ENCODE measurements at regions not wholly inside any gene's neighbourhood (a gene's known extent, or its start where the extent isn't known, plus 50 kb on each side); places are given as distances from the start of the nearest gene placed in this dataset.

DNA sequence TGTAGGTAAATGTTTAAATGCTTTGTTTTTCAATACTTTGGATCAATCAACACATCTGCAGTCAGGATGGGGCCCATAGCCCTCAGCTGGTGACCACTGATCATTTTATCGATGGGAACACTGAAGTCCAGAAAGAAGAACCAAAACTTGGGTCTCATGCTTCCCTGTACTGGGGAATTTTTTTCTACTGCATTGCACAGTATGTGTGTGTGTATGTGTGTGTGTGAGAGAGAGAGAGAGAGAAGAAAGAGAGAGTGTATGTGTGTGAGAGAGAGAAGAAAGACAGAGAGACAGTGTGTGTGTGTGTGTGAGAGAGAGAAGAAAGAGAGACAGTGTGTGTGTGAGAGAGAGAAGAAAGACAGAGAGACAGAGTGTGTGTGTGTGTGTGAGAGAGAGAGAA lies 202.9 kb upstream of the MSX2 start:
- intact Hi-C loops (cut with DNase I), result no loop called here
- H3K36me3 ChIP-seq, result no peaks in the 10 kb centered on the region
- no peaks in the 10 kb centered on the region for H3K27me3 ChIP-seq
- H3K27ac ChIP-seq, result no peak overlapping the region
- H3K9me3 ChIP-seq, result no peaks in the 10 kb centered on the region
- no peaks in the 10 kb centered on the region for H3K4me1 ChIP-seq
- no peak overlapping the region for H3K4me3 ChIP-seq
- TF ChIP-seq POLR2AphosphoS5 (IDR thresholded peaks at IDR 0.05; ENCODE audit: insufficient read depth in 1 of 2, low read depth in 1 of 2), result no peak
- no peak for TF ChIP-seq POLR2A (IDR thresholded peaks at IDR 0.05)
- no peak for TF ChIP-seq CTCF (IDR thresholded peaks at IDR 0.05)
- no peak for DNase-seq (ENCODE audit: extremely low spot score in 2 of 2)

- no peak overlapping the region for H3K4me3 ChIP-seq
- intact Hi-C loops (cut with DNase I), result no loop called here
- no peak for TF ChIP-seq CTCF (IDR thresholded peaks at IDR 0.05)
- no peak for TF ChIP-seq POLR2A (IDR thresholded peaks at IDR 0.05)
- TF ChIP-seq POLR2AphosphoS5 (IDR thresholded peaks at IDR 0.05; ENCODE audit: insufficient read depth in 1 of 2, low read depth in 1 of 2), result no peak
- H3K4me1 ChIP-seq, result no peaks in the 10 kb centered on the region
- no peak for DNase-seq (ENCODE audit: extremely low spot score in 2 of 2)
- no peak overlapping the region for H3K27ac ChIP-seq
- no peaks in the 10 kb centered on the region for H3K36me3 ChIP-seq
- H3K9me3 ChIP-seq, result no peaks in the 10 kb centered on the region
- no peaks in the 10 kb centered on the region for H3K27me3 ChIP-seq
These were observed 201.7 kb upstream of the MSX2 start for GRCh38 chr5:174522480-174523260.

GRCh38 chr5:174523311-174524071 lies 200.9 kb upstream of the MSX2 start:
- H3K27ac ChIP-seq, result no peak overlapping the region

DNA sequence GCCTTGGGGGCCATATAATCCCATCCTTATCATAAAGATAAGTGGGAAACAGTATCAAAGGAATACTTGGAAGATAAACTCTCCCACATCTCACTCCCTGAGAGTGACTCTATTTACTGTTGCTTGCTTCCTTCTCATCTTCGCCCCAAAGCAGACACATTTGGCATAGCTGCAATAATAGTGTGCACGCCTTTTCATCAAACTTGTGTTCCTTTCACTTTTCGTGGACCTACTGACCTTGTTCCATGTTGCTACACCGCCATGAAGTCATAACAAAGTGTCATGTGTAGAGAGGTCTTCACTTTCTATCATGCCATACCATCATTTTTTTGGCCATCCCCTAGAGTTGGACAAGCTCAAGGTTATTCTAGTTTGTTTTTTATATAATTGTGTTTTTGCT lies 200.0 kb upstream of the MSX2 start:
- Histone ChIP-seq H3K4me1 (no peaks in the 10 kb centered on the region), H3K27me3 (no peaks in the 10 kb centered on the region), H3K36me3 (no peaks in the 10 kb centered on the region), H3K27ac (no peak overlapping the region), H3K4me3 (no peak overlapping the region), H3K9me3 (no peaks in the 10 kb centered on the region)
- intact Hi-C loops (cut with DNase I), result no loop called here
- TF ChIP-seq POLR2AphosphoS5 (IDR thresholded peaks at IDR 0.05; ENCODE audit: insufficient read depth in 1 of 2, low read depth in 1 of 2) (no peak), CTCF (IDR thresholded peaks at IDR 0.05) (no peak), POLR2A (IDR thresholded peaks at IDR 0.05) (no peak)
- DNase-seq (ENCODE audit: extremely low spot score in 2 of 2), result no peak

More at GRCh38 chr5:174523311-174524071, 200.9 kb upstream of the MSX2 start:
- Histone ChIP-seq H3K27me3 (no peaks in the 10 kb centered on the region), H3K9me3 (no peaks in the 10 kb centered on the region), H3K4me1 (no peaks in the 10 kb centered on the region), H3K36me3 (no peaks in the 10 kb centered on the region), H3K4me3 (no peak overlapping the region)
- intact Hi-C loops (cut with DNase I), result no loop called here
- TF ChIP-seq CTCF (IDR thresholded peaks at IDR 0.05) (no peak), POLR2AphosphoS5 (IDR thresholded peaks at IDR 0.05; ENCODE audit: insufficient read depth in 1 of 2, low read depth in 1 of 2) (no peak), POLR2A (IDR thresholded peaks at IDR 0.05) (no peak)
- DNase-seq (ENCODE audit: extremely low spot score in 2 of 2), result no peak

DNA sequence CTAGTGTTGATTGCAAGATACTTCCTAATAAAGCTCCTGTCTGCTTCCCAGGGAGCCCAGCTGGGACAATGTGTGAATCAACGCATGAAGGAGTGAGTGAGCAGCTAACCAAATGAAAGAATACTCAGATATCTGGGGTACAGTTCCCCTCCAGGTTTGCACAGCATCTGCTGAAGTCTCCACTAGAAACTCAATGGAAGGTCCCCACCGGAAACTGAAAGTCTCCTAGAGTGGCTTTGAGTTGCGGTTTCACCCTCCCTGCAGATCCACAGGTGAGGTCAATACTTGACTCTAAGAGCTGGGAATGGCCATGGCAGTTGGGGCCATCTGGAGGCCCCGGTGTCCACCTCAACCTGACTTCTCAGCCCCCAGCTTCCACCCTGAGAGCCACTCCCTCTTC lies 198.2 kb upstream of the MSX2 start:
- no peaks in the 10 kb centered on the region for H3K36me3 ChIP-seq
- no peak overlapping the region for H3K27ac ChIP-seq
- no peaks in the 10 kb centered on the region for H3K27me3 ChIP-seq
- H3K9me3 ChIP-seq, result no peaks in the 10 kb centered on the region
- H3K4me1 ChIP-seq, result no peaks in the 10 kb centered on the region
- no peak for TF ChIP-seq CTCF (IDR thresholded peaks at IDR 0.05)
- no peak for TF ChIP-seq POLR2AphosphoS5 (IDR thresholded peaks at IDR 0.05; ENCODE audit: insufficient read depth in 1 of 2, low read depth in 1 of 2)
- no peak for TF ChIP-seq POLR2A (IDR thresholded peaks at IDR 0.05)
- no peak for DNase-seq (ENCODE audit: extremely low spot score in 2 of 2)
- no peak overlapping the region for H3K4me3 ChIP-seq
- intact Hi-C loops (cut with DNase I), result no loop called here
